ENCODE measurements at regions not wholly inside any gene's neighbourhood (a gene's known extent, or its start where the extent isn't known, plus 50 kb on each side); places are given as distances from the start of the nearest gene placed in this dataset.

DNA sequence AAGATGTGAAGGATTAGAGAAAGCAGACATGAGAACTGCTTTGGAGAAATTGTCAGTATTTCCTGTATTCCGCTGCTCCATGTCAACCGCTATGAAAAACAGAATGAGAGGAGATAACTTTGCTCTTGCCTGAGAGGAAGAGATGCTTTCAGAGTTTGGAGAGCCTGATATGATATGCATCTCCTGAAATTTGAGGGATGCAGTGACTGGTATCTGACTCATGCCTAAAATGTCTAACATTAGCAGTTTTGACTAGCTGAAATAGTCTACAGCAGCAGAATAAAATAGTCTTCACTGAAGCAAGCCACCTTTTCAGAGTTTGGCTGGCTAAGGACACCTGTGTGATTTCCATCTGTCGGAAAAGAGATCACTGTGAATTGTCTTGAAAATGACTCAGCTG, 165.8 kb upstream of the LRRC7 start:
- no peak for DNase-seq

GRCh38 chr1:69403756-69404320, 163.9 kb upstream of the LRRC7 start:
- H3K4me3 ChIP-seq (ENCODE audit: low read depth, low read length) = no peak overlapping the region
- Mint-ChIP-seq H3K27me3 (ENCODE audit: insufficient read depth, unreplicated experiment) (no peaks in the 10 kb centered on the region), H3K4me1 (ENCODE audit: low read depth, unreplicated experiment) (peaks cover 11% of the 10 kb centered on the region), H3K4me3 (ENCODE audit: unreplicated experiment) (no peak overlapping the region), H3K36me3 (ENCODE audit: insufficient read depth, unreplicated experiment) (no peaks in the 10 kb centered on the region), H3K9me3 (ENCODE audit: unreplicated experiment) (no peaks in the 10 kb centered on the region), H3K27ac (ENCODE audit: unreplicated experiment) (no peak overlapping the region)
- no peaks in the 10 kb centered on the region; the same call in 1 of the 2 replicates for H3K4me1 ChIP-seq
- intact Hi-C loops (cut with micrococcal nuclease; ENCODE audit: unreplicated experiment) = no loop called here
- H3K36me3 ChIP-seq (ENCODE audit: control insufficient read depth, insufficient read depth, low read length) = no peaks in the 10 kb centered on the region
- DNase-seq = no peak
- TF ChIP-seq, protein P1, sequence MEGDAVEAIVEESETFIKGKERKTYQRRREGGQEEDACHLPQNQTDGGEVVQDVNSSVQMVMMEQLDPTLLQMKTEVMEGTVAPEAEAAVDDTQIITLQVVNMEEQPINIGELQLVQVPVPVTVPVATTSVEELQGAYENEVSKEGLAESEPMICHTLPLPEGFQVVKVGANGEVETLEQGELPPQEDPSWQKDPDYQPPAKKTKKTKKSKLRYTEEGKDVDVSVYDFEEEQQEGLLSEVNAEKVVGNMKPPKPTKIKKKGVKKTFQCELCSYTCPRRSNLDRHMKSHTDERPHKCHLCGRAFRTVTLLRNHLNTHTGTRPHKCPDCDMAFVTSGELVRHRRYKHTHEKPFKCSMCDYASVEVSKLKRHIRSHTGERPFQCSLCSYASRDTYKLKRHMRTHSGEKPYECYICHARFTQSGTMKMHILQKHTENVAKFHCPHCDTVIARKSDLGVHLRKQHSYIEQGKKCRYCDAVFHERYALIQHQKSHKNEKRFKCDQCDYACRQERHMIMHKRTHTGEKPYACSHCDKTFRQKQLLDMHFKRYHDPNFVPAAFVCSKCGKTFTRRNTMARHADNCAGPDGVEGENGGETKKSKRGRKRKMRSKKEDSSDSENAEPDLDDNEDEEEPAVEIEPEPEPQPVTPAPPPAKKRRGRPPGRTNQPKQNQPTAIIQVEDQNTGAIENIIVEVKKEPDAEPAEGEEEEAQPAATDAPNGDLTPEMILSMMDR (IDR thresholded peaks at IDR 0.05; ENCODE audit: insufficient read depth in 1 of 2, low read depth in 1 of 2, low read length in 1 of 2, severe bottlenecking in 1 of 2, unreplicated experiment in 1 of 2) = no peak
- no peaks in the 10 kb centered on the region for H3K9me3 ChIP-seq
- POLR2A ChIA-PET = no interaction called here
- H3K27me3 ChIP-seq (replicated peaks; ENCODE audit: control insufficient read depth, insufficient read depth, low read length) = no peaks in the 10 kb centered on the region
- no TSS peak for BruUV-seq (replicated peaks)
- CTCF ChIA-PET = no interaction called here

More for the DNA sequence above, 165.8 kb upstream of the LRRC7 start:
- ChIA-PET CTCF (no interaction called here), POLR2A (no interaction called here)
- Mint-ChIP-seq H3K4me3 (ENCODE audit: unreplicated experiment) (no peak overlapping the region), H3K27me3 (ENCODE audit: insufficient read depth, unreplicated experiment) (no peaks in the 10 kb centered on the region), H3K36me3 (ENCODE audit: insufficient read depth, unreplicated experiment) (no peaks in the 10 kb centered on the region), H3K27ac (ENCODE audit: unreplicated experiment) (no peak overlapping the region), H3K9me3 (ENCODE audit: unreplicated experiment) (no peaks in the 10 kb centered on the region), H3K4me1 (ENCODE audit: low read depth, unreplicated experiment) (peaks cover 11% of the 10 kb centered on the region)
- Histone ChIP-seq H3K36me3 (ENCODE audit: control insufficient read depth, insufficient read depth, low read length) (no peaks in the 10 kb centered on the region), H3K4me3 (ENCODE audit: low read depth, low read length) (no peak overlapping the region), H3K9me3 (no peaks in the 10 kb centered on the region), H3K4me1 (no peaks in the 10 kb centered on the region; the same call in 1 of the 2 replicates), H3K27me3 (replicated peaks; ENCODE audit: control insufficient read depth, insufficient read depth, low read length) (no peaks in the 10 kb centered on the region)
- no TSS peak for BruUV-seq (replicated peaks)
- TF ChIP-seq, protein P1 (IDR thresholded peaks at IDR 0.05; ENCODE audit: insufficient read depth in 1 of 2, low read depth in 1 of 2, low read length in 1 of 2, severe bottlenecking in 1 of 2, unreplicated experiment in 1 of 2) = no peak
- intact Hi-C loops (cut with micrococcal nuclease; ENCODE audit: unreplicated experiment) = no loop called here

DNA sequence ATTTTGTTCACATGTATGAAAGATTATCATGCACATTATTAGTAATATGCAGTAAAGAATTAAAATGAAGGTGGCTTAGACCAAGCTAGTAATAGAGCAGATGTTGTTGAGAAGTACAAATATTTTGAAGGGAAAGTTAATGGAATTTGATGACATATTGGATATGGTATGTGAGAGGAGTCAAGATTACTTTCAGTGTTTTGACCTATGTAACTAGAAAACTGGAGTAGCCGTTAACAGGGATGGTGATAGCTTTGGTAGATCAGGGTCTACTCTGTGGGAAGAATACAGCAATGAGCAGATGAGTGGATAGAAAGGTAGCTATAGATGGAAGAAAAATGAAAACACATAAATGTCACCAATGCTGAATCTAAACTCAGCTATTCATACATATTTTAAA, 163.2 kb upstream of the LRRC7 start:
- Mint-ChIP-seq H3K36me3 (ENCODE audit: insufficient read depth, unreplicated experiment) (no peaks in the 10 kb centered on the region), H3K4me1 (ENCODE audit: low read depth, unreplicated experiment) (peaks cover 11% of the 10 kb centered on the region), H3K27me3 (ENCODE audit: insufficient read depth, unreplicated experiment) (no peaks in the 10 kb centered on the region), H3K4me3 (ENCODE audit: unreplicated experiment) (no peak overlapping the region), H3K27ac (ENCODE audit: unreplicated experiment) (no peak overlapping the region), H3K9me3 (ENCODE audit: unreplicated experiment) (no peaks in the 10 kb centered on the region)
- DNase-seq = no peak
- Histone ChIP-seq H3K36me3 (ENCODE audit: control insufficient read depth, insufficient read depth, low read length) (no peaks in the 10 kb centered on the region), H3K4me3 (ENCODE audit: low read depth, low read length) (no peak overlapping the region), H3K4me1 (no peaks in the 10 kb centered on the region; the same call in 1 of the 2 replicates), H3K27me3 (replicated peaks; ENCODE audit: control insufficient read depth, insufficient read depth, low read length) (no peaks in the 10 kb centered on the region), H3K9me3 (no peaks in the 10 kb centered on the region)
- ChIA-PET CTCF (no interaction called here), POLR2A (no interaction called here)
- intact Hi-C loops (cut with micrococcal nuclease; ENCODE audit: unreplicated experiment) = no loop called here
- TF ChIP-seq, protein P1 (IDR thresholded peaks at IDR 0.05; ENCODE audit: insufficient read depth in 1 of 2, low read depth in 1 of 2, low read length in 1 of 2, severe bottlenecking in 1 of 2, unreplicated experiment in 1 of 2) = no peak
- no TSS peak for BruUV-seq (replicated peaks)
